Nephron progenitor cell (in vitro differentiated cells): ENCODE measurements at regions not wholly inside any gene's neighbourhood (a gene's known extent, or its start where the extent isn't known, plus 50 kb on each side); places are given as distances from the start of the nearest gene placed in this dataset.

Experiments used
- DNase-seq: peaks from one replicate; pipeline ENCODE4 v3.0.0; 2021
- H3K27ac Mint-ChIP-seq: 2 replicates; pipeline ENCODE4 v1.8.0; 2021; ENCODE audit warnings: mild to moderate bottlenecking, moderate library complexity, mixed read lengths
- H3K27me3 Mint-ChIP-seq: 2 replicates; pipeline ENCODE4 v1.8.0; 2021; ENCODE audit warnings: mild to moderate bottlenecking, low read depth, mixed read lengths; ENCODE audit not compliant: poor library complexity
- H3K36me3 Mint-ChIP-seq: 2 replicates; pipeline ENCODE4 v1.8.0; 2021; ENCODE audit warnings: low read depth, mixed read lengths
- H3K4me1 Mint-ChIP-seq: 2 replicates; pipeline ENCODE4 v1.8.0; 2021; ENCODE audit warnings: mixed read lengths
- H3K4me3 Mint-ChIP-seq: 2 replicates; pipeline ENCODE4 v1.8.0; 2021; ENCODE audit warnings: mild to moderate bottlenecking, moderate library complexity, mixed read lengths
- H3K9me3 Mint-ChIP-seq: 2 replicates; pipeline ENCODE4 v1.8.0; 2021; ENCODE audit warnings: mild to moderate bottlenecking, moderate library complexity, mixed read lengths
- CTCF ChIP-seq: fragments of 200-600 bp; sonication (generic); IDR thresholded peaks from 2 replicates; pipeline ENCODE4 v1.5.0; 2021; ENCODE audit warnings: antibody characterized with exemption

GRCh38 chr6:92380803-92381601 is 1038.4 kb downstream of the EPHA7 start:
- no peaks in the 10 kb centered on the region for H3K4me1 Mint-ChIP-seq
- H3K9me3 Mint-ChIP-seq = no peaks in the 10 kb centered on the region
- TF ChIP-seq CTCF = no peak
- no peaks in the 10 kb centered on the region for H3K36me3 Mint-ChIP-seq
- H3K27ac Mint-ChIP-seq = no peak overlapping the region
- DNase-seq = no peak
- H3K4me3 Mint-ChIP-seq = no peak overlapping the region
- no peaks in the 10 kb centered on the region for H3K27me3 Mint-ChIP-seq

DNA sequence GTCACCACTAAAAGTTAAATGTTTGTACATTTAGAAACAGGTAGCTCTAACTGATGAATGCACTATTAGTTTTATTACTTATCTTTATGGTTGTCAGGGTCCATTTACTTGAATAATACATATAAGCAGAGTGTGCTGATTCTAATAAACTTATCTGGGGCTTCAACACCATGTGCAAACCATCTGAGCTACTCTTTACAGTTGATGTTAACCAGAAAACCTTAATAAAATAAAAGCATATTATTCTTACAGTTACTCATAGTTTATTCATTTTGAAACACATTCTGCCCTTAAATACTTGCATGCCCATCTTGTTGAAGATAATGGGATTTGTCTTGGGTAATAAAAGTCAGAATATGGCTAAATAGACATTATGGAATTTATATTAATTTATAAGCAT is 1042.2 kb downstream of the EPHA7 start:
- H3K27me3 Mint-ChIP-seq = no peaks in the 10 kb centered on the region
- H3K9me3 Mint-ChIP-seq = no peaks in the 10 kb centered on the region
- DNase-seq = no peak
- no peak overlapping the region for H3K27ac Mint-ChIP-seq
- H3K4me1 Mint-ChIP-seq = no peaks in the 10 kb centered on the region
- TF ChIP-seq CTCF = no peak
- no peaks in the 10 kb centered on the region for H3K36me3 Mint-ChIP-seq
- no peak overlapping the region for H3K4me3 Mint-ChIP-seq

GRCh38 chr6:92376691-92377090 is 1042.7 kb downstream of the EPHA7 start:
- Mint-ChIP-seq H3K27me3 (no peaks in the 10 kb centered on the region), H3K27ac (no peak overlapping the region), H3K36me3 (no peaks in the 10 kb centered on the region), H3K4me3 (no peak overlapping the region), H3K4me1 (no peaks in the 10 kb centered on the region), H3K9me3 (no peaks in the 10 kb centered on the region)
- TF ChIP-seq CTCF = no peak
- DNase-seq = no peak

- H3K4me3 Mint-ChIP-seq = no peak overlapping the region
- DNase-seq = no peak
- peaks cover under 1% of the 10 kb centered on the region for H3K9me3 Mint-ChIP-seq
- TF ChIP-seq CTCF = no peak
- peaks cover under 1% of the 10 kb centered on the region for H3K4me1 Mint-ChIP-seq
- H3K36me3 Mint-ChIP-seq = no peaks in the 10 kb centered on the region
- no peak overlapping the region for H3K27ac Mint-ChIP-seq
- H3K27me3 Mint-ChIP-seq = no peaks in the 10 kb centered on the region
Observed at GRCh38 chr6:92371211-92372208, 1047.8 kb downstream of the EPHA7 start.

DNA sequence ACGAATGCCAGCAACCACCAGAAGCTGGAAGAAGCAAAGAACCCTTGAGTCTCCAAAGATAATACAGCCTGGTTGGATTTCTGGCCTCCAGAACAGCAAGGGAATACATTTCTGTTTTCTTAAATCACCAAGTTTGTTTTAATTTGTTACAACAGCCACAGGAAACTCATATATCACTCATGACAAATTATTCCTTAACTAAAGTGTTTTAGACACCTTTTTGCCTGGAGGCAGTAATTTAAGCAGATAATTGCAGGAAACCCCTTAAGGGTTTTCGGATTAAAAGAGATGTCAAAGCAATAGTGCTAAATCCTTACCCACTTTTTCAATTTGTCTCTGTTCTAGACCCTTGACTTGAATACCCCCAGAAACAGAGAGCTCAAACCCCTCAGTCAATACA is 1050.0 kb downstream of the EPHA7 start:
- H3K4me3 Mint-ChIP-seq = no peak overlapping the region
- TF ChIP-seq CTCF = no peak

More for the DNA sequence above, 1050.0 kb downstream of the EPHA7 start:
- H3K9me3 Mint-ChIP-seq = peaks cover 5% of the 10 kb centered on the region
- DNase-seq = no peak
- H3K27ac Mint-ChIP-seq = no peak overlapping the region
- no peaks in the 10 kb centered on the region for H3K27me3 Mint-ChIP-seq
- peaks cover 16% of the 10 kb centered on the region for H3K4me1 Mint-ChIP-seq
- H3K36me3 Mint-ChIP-seq = no peaks in the 10 kb centered on the region
